ENCODE measurements at regions not wholly inside any gene's neighbourhood (a gene's known extent, or its start where the extent isn't known, plus 50 kb on each side); places are given as distances from the start of the nearest gene placed in this dataset.

GRCh38 chr13:84569366-84569765 lies 687.1 kb upstream of the SLITRK1 start:
- no peaks in the 10 kb centered on the region for H3K27me3 ChIP-seq (ENCODE audit: control insufficient read depth, insufficient read depth, low read length)
- H3K9ac ChIP-seq (ENCODE audit: low read depth, low read length) = no peak overlapping the region
- H2BK15ac ChIP-seq (ENCODE audit: low read depth, low read length) = no peak overlapping the region
- no peak overlapping the region for H3K23ac ChIP-seq (ENCODE audit: low read depth, low read length)
- in situ Hi-C loops (cut with MboI; ENCODE audit: low sequenced_read_pairs) (no loop called here), intact Hi-C loops (cut with micrococcal nuclease) (no loop called here), dilution Hi-C loops (cut with HindIII; ENCODE audit: low sequenced_read_pairs, unreplicated experiment) (no loop called here)
- H3K56ac ChIP-seq (ENCODE audit: extremely low read depth, insufficient read depth, low read length) = no peak overlapping the region
- no peak for ATAC-seq (ENCODE audit: low read depth)
- H3K4me1 ChIP-seq (ENCODE audit: control insufficient read depth, insufficient read depth, low read length) = no peaks in the 10 kb centered on the region
- H3K4me2 ChIP-seq (ENCODE audit: low read depth, low read length) = no peak overlapping the region
- H3K4ac ChIP-seq (ENCODE audit: low read depth, low read length) = no peak overlapping the region
- TF ChIP-seq RCOR1 (IDR thresholded peaks at IDR 0.05; ENCODE audit: insufficient replicate concordance, low read length) = no peak
- no peak overlapping the region for H3K27ac ChIP-seq (ENCODE audit: insufficient read depth, low read length)
- DNase-seq = no peak
- POLR2A ChIA-PET (ENCODE audit: unreplicated experiment) = interaction anchor here (0.5 kb wide), 1 partner anchor 261 kb away, joined by 8 read pairs; no protein-coding TSS in a partner anchor
- H3K9me1 ChIP-seq (ENCODE audit: insufficient read depth, low read length) = no peaks in the 10 kb centered on the region
- H3K18ac ChIP-seq (ENCODE audit: low read depth, low read length) = no peak overlapping the region
- no TSS peak for BruUV-seq (replicated peaks)
- no peak overlapping the region for H2BK5ac ChIP-seq (ENCODE audit: low read depth, low read length, poor library complexity, severe bottlenecking)
- H2AFZ ChIP-seq (replicated peaks; ENCODE audit: low read length, poor library complexity) = no peak overlapping the region
- no peaks in the 10 kb centered on the region for H3K79me1 ChIP-seq (ENCODE audit: low read depth in 1 of 2, low read length in 2 of 2)
- no peak overlapping the region for H2BK120ac ChIP-seq (ENCODE audit: low read depth, low read length)
- H2AK5ac ChIP-seq (ENCODE audit: low read depth, low read length) = no peak overlapping the region
- H4K8ac ChIP-seq (ENCODE audit: low read depth in 2 of 2, low read length in 2 of 2) = no peak overlapping the region
- H3K9me3 ChIP-seq (ENCODE audit: control insufficient read depth, insufficient read depth, low read length) = no peaks in the 10 kb centered on the region
- no peaks in the 10 kb centered on the region for H3K36me3 ChIP-seq (ENCODE audit: control insufficient read depth, insufficient read depth, low read length)
- no peak overlapping the region for H4K5ac ChIP-seq (ENCODE audit: low read depth, low read length)
- H2AK9ac ChIP-seq (replicated peaks; ENCODE audit: low read depth, low read length, poor library complexity) = no peak overlapping the region
- CTCF ChIA-PET = no interaction called here
- H4K20me1 ChIP-seq (ENCODE audit: insufficient read depth, low read length) = no peaks in the 10 kb centered on the region
- no peak overlapping the region for H3K14ac ChIP-seq (replicated peaks; ENCODE audit: low read depth, low read length)
- no peak overlapping the region for H3K4me3 ChIP-seq (ENCODE audit: insufficient read depth, low read depth, low read length)
- WGBS, 2 experiments (ENCODE audit: extremely low coverage in 2 of 2, insufficient read length in 1 of 2) = no CpG with 5 or more reads among the region's 1 CpG
- no peak overlapping the region for H2BK20ac ChIP-seq (ENCODE audit: low read depth, low read length)
- no peak overlapping the region for H4K91ac ChIP-seq (ENCODE audit: insufficient read depth, low read depth, low read length)

Measured in IMR-90 (cell line).